Prostate gland (tissue), 2 donors: ENCODE measurements at regions not wholly inside any gene's neighbourhood (a gene's known extent, or its start where the extent isn't known, plus 50 kb on each side); places are given as distances from the start of the nearest gene placed in this dataset.

Source experiments
- DNase-seq: peaks from one replicate; pipeline ENCODE4 v3.0.0-alpha.2; 2019; ENCODE audit warnings: low spot score
- H3K27ac ChIP-seq, 2 donors: fragments of 200-600 bp; sonication (generic); 2 replicates each; pipeline ENCODE4 v1.5.1; 2017 to 2019
- H3K27me3 ChIP-seq: fragments of 200-600 bp; sonication (generic); replicated peaks from 2 replicates; pipeline ENCODE4 v1.5.1; 2019; ENCODE audit not compliant: insufficient read depth
- H3K36me3 ChIP-seq, 2 donors: fragments of 200-600 bp; sonication (generic); 1 replicate in 1 of 2; 2 replicates in 1 of 2; pipeline versions ENCODE4 v1.5.1 to v1.8.1; 2017 to 2019
- H3K4me1 ChIP-seq: fragments of 200-600 bp; sonication (generic); replicated peaks from 2 replicates; pipeline ENCODE4 v1.5.1; 2019
- H3K4me3 ChIP-seq, 2 donors: fragments of 200-600 bp; sonication (generic); 2 replicates each; pipeline ENCODE4 v1.5.1; 2017 to 2019
- H3K9me3 ChIP-seq: fragments of 200-600 bp; sonication (generic); 2 replicates; pipeline ENCODE4 v1.5.1; 2017
- CTCF ChIP-seq, 4 experiments: fragments of 200-600 bp in 2 of 4; fragments of 450-650 bp in 2 of 4; sonication (generic) in 2 of 4; IDR thresholded peaks; 1 replicate in 3 of 4; 2 replicates in 1 of 4; pipeline ENCODE4 v1.5.1; 2016 to 2019; ENCODE audit warnings: antibody characterized with exemption in 4 of 4, mild to moderate bottlenecking in 2 of 4, moderate library complexity in 2 of 4
- POLR2A ChIP-seq: fragments of 450-650 bp; IDR thresholded peaks from one replicate; pipeline ENCODE4 v1.6.1; 2016; ENCODE audit warnings: antibody characterized with exemption, mild to moderate bottlenecking
- POLR2AphosphoS5 ChIP-seq: sonication (generic); formaldehyde crosslinking; IDR thresholded peaks from one replicate; pipeline ENCODE4 v1.6.1; 2017; ENCODE audit warnings: antibody characterized with exemption
- WGBS: methylation state at CpG from one replicate; pipeline ENCODE4 v1.1.5; 2018; 5-methylcytosine and 5-hydroxymethylcytosine counted together
- intact Hi-C: fragments of 100-400 bp; cut with DNase I; formaldehyde crosslinking; loops from one replicate; pipeline ENCODE4 v1.14.2; 2022

- DNase-seq: no peak
- TF ChIP-seq POLR2A: no peak
- no peak for TF ChIP-seq POLR2AphosphoS5
- Histone ChIP-seq H3K27me3 (no peaks in the 10 kb centered on the region), H3K36me3 (no peaks in the 10 kb centered on the region), H3K4me3 (no peak overlapping the region), H3K4me1 (no peaks in the 10 kb centered on the region), H3K9me3 (no peaks in the 10 kb centered on the region), H3K27ac (no peak overlapping the region)
- WGBS: 72% methylated on average over 2 of the region's 2 CpGs
- intact Hi-C loops: no loop called here
Observed at GRCh38 chr4:85280963-85281362, 194.0 kb upstream of the ARHGAP24 start.

GRCh38 chr4:85291226-85291625, 183.7 kb upstream of the ARHGAP24 start:
- TF ChIP-seq CTCF (IDR thresholded peaks at IDR 0.05): no peak
- no peak for TF ChIP-seq POLR2A
- no peak for TF ChIP-seq POLR2AphosphoS5
- WGBS: 62% methylated on average over 2 of the region's 2 CpGs
- H3K4me3 ChIP-seq: no peak overlapping the region
- no peaks in the 10 kb centered on the region for H3K27me3 ChIP-seq
- H3K9me3 ChIP-seq: no peaks in the 10 kb centered on the region
- H3K4me1 ChIP-seq: no peaks in the 10 kb centered on the region
- DNase-seq: no peak
- H3K36me3 ChIP-seq: no peaks in the 10 kb centered on the region
- H3K27ac ChIP-seq: no peak overlapping the region
- intact Hi-C loops: no loop called here

- no peak for DNase-seq
- TF ChIP-seq POLR2AphosphoS5: no peak
- TF ChIP-seq POLR2A: no peak
- TF ChIP-seq CTCF (IDR thresholded peaks at IDR 0.05): no peak
- intact Hi-C loops: no loop called here
- H3K4me1 ChIP-seq: no peaks in the 10 kb centered on the region
- no peak overlapping the region for H3K27ac ChIP-seq
- no peaks in the 10 kb centered on the region for H3K9me3 ChIP-seq
- no peaks in the 10 kb centered on the region for H3K36me3 ChIP-seq
- no peaks in the 10 kb centered on the region for H3K27me3 ChIP-seq
- no peak overlapping the region for H3K4me3 ChIP-seq
- 97% methylated on average over 2 of the region's 2 CpGs for WGBS
Observed at GRCh38 chr4:85298037-85298436, 176.9 kb upstream of the ARHGAP24 start.

- Histone ChIP-seq H3K4me3 (no peak overlapping the region), H3K27me3 (no peaks in the 10 kb centered on the region), H3K36me3 (no peaks in the 10 kb centered on the region), H3K4me1 (no peaks in the 10 kb centered on the region), H3K9me3 (no peaks in the 10 kb centered on the region), H3K27ac (no peak overlapping the region)
- TF ChIP-seq POLR2AphosphoS5 (no peak), POLR2A (no peak), CTCF (IDR thresholded peaks at IDR 0.05) (no peak)
- DNase-seq: no peak
- WGBS: 82% methylated on average over 3 of the region's 3 CpGs
- intact Hi-C loops: no loop called here
Observed at GRCh38 chr4:85302193-85302736, 172.7 kb upstream of the ARHGAP24 start.

- Histone ChIP-seq H3K36me3 (no peaks in the 10 kb centered on the region), H3K27me3 (no peaks in the 10 kb centered on the region), H3K9me3 (no peaks in the 10 kb centered on the region), H3K4me1 (no peaks in the 10 kb centered on the region), H3K27ac (no peak overlapping the region), H3K4me3 (no peak overlapping the region)
- no peak for TF ChIP-seq POLR2AphosphoS5
- no peak for TF ChIP-seq POLR2A
- no peak for TF ChIP-seq CTCF (IDR thresholded peaks at IDR 0.05)
- intact Hi-C loops: no loop called here
- no peak for DNase-seq
- 90% methylated on average over 4 of the region's 4 CpGs for WGBS
Observed at GRCh38 chr4:85302756-85303155, 172.2 kb upstream of the ARHGAP24 start.
